K562 (cell line): ENCODE measurements at regions not wholly inside any gene's neighbourhood (a gene's known extent, or its start where the extent isn't known, plus 50 kb on each side); places are given as distances from the start of the nearest gene placed in this dataset.

Source experiments
- ATAC-seq: fragments of 200-7000 bp; cut with Tn5 transposase; 3 replicates; pipeline ENCODE4 v1.9.1; 2020; ENCODE audit warnings: moderate library complexity
- BruUV-seq: library from RNA; stranded (reverse); fragments of 400-500 nt; replicated peaks from 2 replicates; lab custom pipeline; 2021; lab: Mats Ljungman, UMichigan
- CTCF ChIA-PET: fragments of 300-600 bp; formaldehyde crosslinking; extraction: SDS; loops from one replicate; lab custom pipeline; 2021; ENCODE audit warnings: low intra/inter-chr PET ratio; lab: Yijun Ruan, JAX
- POLR2A ChIA-PET: fragments of 300-600, 350-650 bp; sonication (Branson Sonifier 250); formaldehyde crosslinking; extraction: SDS; loops from one replicate; lab custom pipeline; 2021; ENCODE audit warnings: antibody characterized with exemption, inconsistent platforms; lab: Yijun Ruan, JAX
- DNase-seq, 4 experiments: peaks; one replicate each; pipeline versions ENCODE4 v3.0.0 to v3.0.0-alpha.2; 2011 to 2018; ENCODE audit warnings: low spot score in 3 of 4, mixed read lengths in 3 of 4; ENCODE audit errors: extremely low read depth in 1 of 4
- FAIRE-seq: peaks from 2 replicates; lab custom pipeline; 2011; peaks lifted over from hg19 to GRCh38; lab: Jason Lieb, UNC
- H2AFZ ChIP-seq: 2 replicates; pipeline ENCODE4 v1.6.0; 2011; ENCODE audit warnings: low read depth, low read length, control low read depth, inconsistent platforms
- H3K27ac ChIP-seq: fragments of 200-600 bp; 3 replicates; pipeline ENCODE4 v1.8.0; 2011; ENCODE audit warnings: low read depth, mild to moderate bottlenecking, control low read depth, inconsistent platforms, low read length, moderate library complexity, mixed read lengths; ENCODE audit errors: extremely low read depth
- H3K27me3 ChIP-seq, 2 experiments: fragments of 300-600 bp in 1 of 2; 2 replicates in 1 of 2; 3 replicates in 1 of 2; pipeline versions ENCODE4 v1.6.0 to v1.8.0; 2011; ENCODE audit warnings: inconsistent platforms in 2 of 2, low read length in 2 of 2, mild to moderate bottlenecking in 1 of 2, mixed read lengths in 1 of 2, moderate library complexity in 1 of 2; ENCODE audit not compliant: control insufficient read depth in 2 of 2, insufficient read depth in 2 of 2
- H3K36me3 ChIP-seq: fragments of 300-600 bp; 3 replicates; pipeline ENCODE4 v1.8.0; 2011; ENCODE audit warnings: mild to moderate bottlenecking, low read length, inconsistent platforms; ENCODE audit not compliant: control insufficient read depth, insufficient read depth
- H3K4me1 ChIP-seq, 2 experiments: fragments of 200-600 bp in 1 of 2; replicated peaks in 1 of 2; 2 replicates in 1 of 2; 3 replicates in 1 of 2; pipeline versions ENCODE4 v1.5.1 to v1.8.0; 2011; ENCODE audit warnings: inconsistent platforms in 2 of 2, low read length in 2 of 2, mild to moderate bottlenecking in 1 of 2, mixed read lengths in 1 of 2, moderate library complexity in 1 of 2; ENCODE audit not compliant: control insufficient read depth in 2 of 2, insufficient read depth in 2 of 2
- H3K4me2 ChIP-seq: 2 replicates; pipeline ENCODE4 v1.6.1; 2011; ENCODE audit warnings: low read length, control low read depth, inconsistent platforms, mixed read lengths; ENCODE audit not compliant: insufficient read depth
- H3K4me3 ChIP-seq: fragments of 200-600 bp; sonication (generic), shearing (Covaris generic); 2 replicates; pipeline ENCODE4 v1.5.1; 2016; ENCODE audit warnings: control low read depth, inconsistent platforms
- H3K79me2 ChIP-seq: fragments of 200-600 bp; 3 replicates; pipeline ENCODE4 v1.8.0; 2011; ENCODE audit warnings: low read length, inconsistent platforms; ENCODE audit not compliant: control insufficient read depth, insufficient read depth
- H3K9ac ChIP-seq, 2 experiments: 2 replicates each; pipeline versions ENCODE4 v1.6.0 to v1.6.1; 2011; ENCODE audit warnings: low read depth in 2 of 2, low read length in 2 of 2, control low read depth in 1 of 2, inconsistent platforms in 1 of 2, mild to moderate bottlenecking in 1 of 2, mixed read lengths in 1 of 2; ENCODE audit not compliant: insufficient read depth in 1 of 2
- H3K9me1 ChIP-seq: one replicate; pipeline ENCODE4 v1.6.0; 2011; ENCODE audit warnings: inconsistent platforms, mild to moderate bottlenecking, low read length, moderate library complexity; ENCODE audit not compliant: control insufficient read depth, insufficient read depth
- H3K9me3 ChIP-seq: replicated peaks from 2 replicates; pipeline ENCODE4 v1.5.1; 2011; ENCODE audit warnings: low read depth, low read length, inconsistent platforms; ENCODE audit not compliant: control insufficient read depth, insufficient read depth
- H4K20me1 ChIP-seq: replicated peaks from 2 replicates; pipeline ENCODE4 v1.6.1; 2011; ENCODE audit warnings: low read length, inconsistent platforms, mixed read lengths; ENCODE audit not compliant: control insufficient read depth, insufficient read depth
- FOXJ2 ChIP-seq: fragments of 200-800 bp; sonication (Bioruptor generic); IDR thresholded peaks from 2 replicates; pipeline ENCODE4 v1.6.1; 2016; ENCODE audit warnings: missing genetic modification characterization, missing compliant biosample characterization
- KDM1A ChIP-seq, 2 experiments: fragments of 450-650 bp; IDR thresholded peaks; 2 replicates each; pipeline ENCODE4 v1.6.1; 2016; ENCODE audit warnings: mild to moderate bottlenecking in 2 of 2
- MEF2D ChIP-seq: conservative IDR thresholded peaks from 2 replicates; pipeline ENCODE4 v1.6.1; 2016; ENCODE audit warnings: low read depth, missing genetic modification characterization, missing compliant biosample characterization
- NELFE ChIP-seq: IDR thresholded peaks from 2 replicates; pipeline ENCODE4 v1.6.1; 2011; ENCODE audit warnings: mild to moderate bottlenecking; ENCODE audit not compliant: insufficient read depth, insufficient read length
- PTBP1 ChIP-seq: fragments of 200-400 bp; formaldehyde crosslinking; IDR thresholded peaks from 2 replicates; pipeline ENCODE4 v1.6.1; 2017; ENCODE audit warnings: low read depth, low read length
- RFX5 ChIP-seq: IDR thresholded peaks from 2 replicates; pipeline ENCODE4 v1.6.1; 2011; ENCODE audit warnings: low read depth, mild to moderate bottlenecking, improper control_type of control experiment, low read length
- ZNF134 ChIP-seq: fragments of 250-450 bp; sonication (Bioruptor Pico); conservative IDR thresholded peaks from 2 replicates; pipeline ENCODE4 v1.4.0; 2020
- ZNF239 ChIP-seq: fragments of 250-450 bp; sonication (Bioruptor Pico); IDR thresholded peaks from 2 replicates; pipeline ENCODE4 v1.4.0; 2020; ENCODE audit warnings: mild to moderate bottlenecking
- ZNF76 ChIP-seq: fragments of 250-450 bp; sonication (Bioruptor Pico); IDR thresholded peaks from 2 replicates; pipeline ENCODE4 v1.4.0; 2020; ENCODE audit warnings: mild to moderate bottlenecking, moderate library complexity, borderline replicate concordance
- WGBS: fragments of 100-300 bp; shearing (Covaris generic); methylation state at CpG from one replicate; pipeline ENCODE4 v1.1.6; 2016; ENCODE audit warnings: low coverage, mixed read lengths; ENCODE audit not compliant: insufficient coverage; ENCODE audit errors: missing lambda C conversion rate; 5-methylcytosine and 5-hydroxymethylcytosine counted together
- in situ Hi-C: fragments of 300-500 bp; cut with MboI; formaldehyde crosslinking; loops from 4 replicates; pipeline ENCODE4 v1.15.0; 2018; ENCODE audit warnings: inconsistent platforms, mixed read lengths
- intact Hi-C: fragments of 100-400 bp; cut with micrococcal nuclease; formaldehyde crosslinking; loops from 2 replicates; pipeline ENCODE4 v1.14.2; 2022
- TF ChIP-seq, protein P1 (sequence below): fragments of 250-450 bp; sonication (Bioruptor Pico); IDR thresholded peaks from 2 replicates; pipeline ENCODE4 v1.8.0; 2022; ENCODE audit warnings: moderate library complexity, mild to moderate bottlenecking, inconsistent platforms
- TF ChIP-seq, protein P2 (sequence below): fragments of 250-450 bp; sonication (Bioruptor Pico); IDR thresholded peaks from 2 replicates; pipeline ENCODE4 v1.5.0; 2021

DNA sequence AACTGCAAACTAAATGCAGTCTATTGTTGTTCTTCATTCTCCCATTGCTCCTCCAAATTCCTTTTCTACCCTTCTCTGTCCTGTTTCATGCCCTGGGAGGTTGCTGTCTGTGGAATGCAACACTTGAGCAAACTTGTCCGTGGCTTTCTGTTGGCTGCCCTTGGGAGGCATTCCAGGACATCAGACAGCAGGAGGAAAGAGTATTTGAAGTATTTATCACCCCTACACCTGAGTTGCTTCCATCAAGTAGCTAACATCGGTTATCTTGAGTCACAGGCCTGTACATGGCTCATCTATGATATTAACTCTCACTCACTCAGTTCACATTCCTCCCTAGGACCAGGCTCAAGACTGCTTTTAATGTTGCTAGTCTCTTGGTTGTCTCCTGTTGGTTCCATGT lies 803.4 kb upstream of the CDH6 start (continued):
- TF ChIP-seq, protein P1, sequence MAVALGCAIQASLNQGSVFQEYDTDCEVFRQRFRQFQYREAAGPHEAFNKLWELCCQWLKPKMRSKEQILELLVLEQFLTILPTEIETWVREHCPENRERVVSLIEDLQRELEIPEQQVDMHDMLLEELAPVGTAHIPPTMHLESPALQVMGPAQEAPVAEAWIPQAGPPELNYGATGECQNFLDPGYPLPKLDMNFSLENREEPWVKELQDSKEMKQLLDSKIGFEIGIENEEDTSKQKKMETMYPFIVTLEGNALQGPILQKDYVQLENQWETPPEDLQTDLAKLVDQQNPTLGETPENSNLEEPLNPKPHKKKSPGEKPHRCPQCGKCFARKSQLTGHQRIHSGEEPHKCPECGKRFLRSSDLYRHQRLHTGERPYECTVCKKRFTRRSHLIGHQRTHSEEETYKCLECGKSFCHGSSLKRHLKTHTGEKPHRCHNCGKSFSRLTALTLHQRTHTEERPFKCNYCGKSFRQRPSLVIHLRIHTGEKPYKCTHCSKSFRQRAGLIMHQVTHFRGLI (CRISPR knock-in tag) = no peak
- TF ChIP-seq ZNF76 (CRISPR knock-in tag) (no peak), RFX5 (no peak), FOXJ2 (tag) (no peak), KDM1A (IDR thresholded peaks at IDR 0.05) (no peak), PTBP1 (no peak)
- TF ChIP-seq, protein P2, sequence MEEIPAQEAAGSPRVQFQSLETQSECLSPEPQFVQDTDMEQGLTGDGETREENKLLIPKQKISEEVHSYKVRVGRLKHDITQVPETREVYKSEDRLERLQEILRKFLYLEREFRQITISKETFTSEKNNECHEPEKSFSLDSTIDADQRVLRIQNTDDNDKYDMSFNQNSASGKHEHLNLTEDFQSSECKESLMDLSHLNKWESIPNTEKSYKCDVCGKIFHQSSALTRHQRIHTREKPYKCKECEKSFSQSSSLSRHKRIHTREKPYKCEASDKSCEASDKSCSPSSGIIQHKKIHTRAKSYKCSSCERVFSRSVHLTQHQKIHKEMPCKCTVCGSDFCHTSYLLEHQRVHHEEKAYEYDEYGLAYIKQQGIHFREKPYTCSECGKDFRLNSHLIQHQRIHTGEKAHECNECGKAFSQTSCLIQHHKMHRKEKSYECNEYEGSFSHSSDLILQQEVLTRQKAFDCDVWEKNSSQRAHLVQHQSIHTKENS (CRISPR knock-in tag) = no peak

GRCh38 chr5:30387974-30388632 lies 805.4 kb upstream of the CDH6 start:
- no peaks in the 10 kb centered on the region for H4K20me1 ChIP-seq
- intact Hi-C loops (no loop called here), in situ Hi-C loops (no loop called here)
- TF ChIP-seq ZNF239 (no peak), MEF2D (tag) (no peak), NELFE (no peak), ZNF134 (CRISPR knock-in tag) (no peak)
- no peak overlapping the region for H2AFZ ChIP-seq
- H3K27ac ChIP-seq = no peak overlapping the region
- H3K4me1 ChIP-seq = no peaks in the 10 kb centered on the region
- no peaks in the 10 kb centered on the region for H3K9me3 ChIP-seq
- WGBS = 0% methylated on average over 3 of the region's 3 CpGs
- ATAC-seq (no peak), DNase-seq (no peak), FAIRE-seq (no peak)
- H3K4me2 ChIP-seq = no peak overlapping the region
- no peak overlapping the region for H3K9ac ChIP-seq
- H3K36me3 ChIP-seq = no peaks in the 10 kb centered on the region
- H3K27me3 ChIP-seq = no peaks in the 10 kb centered on the region
- no peaks in the 10 kb centered on the region for H3K79me2 ChIP-seq
- ChIA-PET POLR2A (interaction anchor here (0.9 kb wide), 1 partner anchor 28 kb away, joined by 5 read pairs; no protein-coding TSS in a partner anchor), CTCF (no interaction called here)
- BruUV-seq = no TSS peak
- H3K4me3 ChIP-seq = no peak overlapping the region
- H3K9me1 ChIP-seq = no peaks in the 10 kb centered on the region
